ENCODE measurements at regions not wholly inside any gene's neighbourhood (a gene's known extent, or its start where the extent isn't known, plus 50 kb on each side); places are given as distances from the start of the nearest gene placed in this dataset.
A peak's percentile ranks its signal among the peaks of the same experiment; 100 is the strongest.
"Not testable (repeated sequence)": the region's sequence is repeated elsewhere in the genome, so short reads cannot be mapped to it uniquely, and the experiment has no call there.

DNA sequence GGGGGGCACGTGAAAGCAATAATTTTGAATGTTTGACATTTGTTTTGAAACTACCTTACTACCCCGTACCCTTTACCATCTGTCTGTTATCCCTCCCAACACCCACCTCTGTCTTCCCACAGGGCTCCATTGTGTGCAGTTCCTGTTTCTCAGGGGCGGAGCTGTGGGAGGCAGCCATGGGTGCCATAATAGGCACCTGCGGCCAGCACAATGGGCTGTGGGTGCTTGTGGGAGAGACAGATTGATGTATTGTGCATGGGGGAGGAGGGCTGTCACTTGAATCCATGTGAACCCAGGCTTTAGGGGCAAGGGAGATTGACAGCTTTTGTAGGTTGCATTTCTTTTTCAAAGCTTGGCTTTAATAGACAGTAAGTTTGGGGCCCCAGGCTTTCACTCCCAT lies 122.6 kb upstream of the CXorf66 start:
- no peak overlapping the region for H3K27ac Mint-ChIP-seq
- H3K36me3 Mint-ChIP-seq, result no peaks in the 10 kb centered on the region
- peak; percentile 67 for TF ChIP-seq ZNF423 (CRISPR knock-in tag; IDR thresholded peaks at IDR 0.05)
- TF ChIP-seq, protein P1, sequence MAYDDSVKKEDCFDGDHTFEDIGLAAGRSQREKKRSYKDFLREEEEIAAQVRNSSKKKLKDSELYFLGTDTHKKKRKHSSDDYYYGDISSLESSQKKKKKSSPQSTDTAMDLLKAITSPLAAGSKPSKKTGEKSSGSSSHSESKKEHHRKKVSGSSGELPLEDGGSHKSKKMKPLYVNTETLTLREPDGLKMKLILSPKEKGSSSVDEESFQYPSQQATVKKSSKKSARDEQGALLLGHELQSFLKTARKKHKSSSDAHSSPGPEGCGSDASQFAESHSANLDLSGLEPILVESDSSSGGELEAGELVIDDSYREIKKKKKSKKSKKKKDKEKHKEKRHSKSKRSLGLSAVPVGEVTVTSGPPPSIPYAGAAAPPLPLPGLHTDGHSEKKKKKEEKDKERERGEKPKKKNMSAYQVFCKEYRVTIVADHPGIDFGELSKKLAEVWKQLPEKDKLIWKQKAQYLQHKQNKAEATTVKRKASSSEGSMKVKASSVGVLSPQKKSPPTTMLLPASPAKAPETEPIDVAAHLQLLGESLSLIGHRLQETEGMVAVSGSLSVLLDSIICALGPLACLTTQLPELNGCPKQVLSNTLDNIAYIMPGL (CRISPR knock-in tag; IDR thresholded peaks at IDR 0.05), result no peak
- no peaks in the 10 kb centered on the region for H3K9me3 Mint-ChIP-seq
- peaks cover 16% of the 10 kb centered on the region for H3K4me1 Mint-ChIP-seq
- CTCF ChIA-PET, result interaction anchor here (0.5 kb wide), 1 partner anchor 37 kb away, joined by 3 read pairs; no protein-coding TSS in a partner anchor
- POLR2A ChIA-PET, result interaction anchor here (0.6 kb wide), 1 partner anchor 470 kb away, joined by 3 read pairs; no protein-coding TSS in a partner anchor
- H3K27me3 Mint-ChIP-seq (ENCODE audit: low read depth), result peaks cover 17% of the 10 kb centered on the region
- no peak for ATAC-seq
- DNase-seq (ENCODE audit: low spot score), result no peak
- H3K4me3 Mint-ChIP-seq, result no peak overlapping the region

DNA sequence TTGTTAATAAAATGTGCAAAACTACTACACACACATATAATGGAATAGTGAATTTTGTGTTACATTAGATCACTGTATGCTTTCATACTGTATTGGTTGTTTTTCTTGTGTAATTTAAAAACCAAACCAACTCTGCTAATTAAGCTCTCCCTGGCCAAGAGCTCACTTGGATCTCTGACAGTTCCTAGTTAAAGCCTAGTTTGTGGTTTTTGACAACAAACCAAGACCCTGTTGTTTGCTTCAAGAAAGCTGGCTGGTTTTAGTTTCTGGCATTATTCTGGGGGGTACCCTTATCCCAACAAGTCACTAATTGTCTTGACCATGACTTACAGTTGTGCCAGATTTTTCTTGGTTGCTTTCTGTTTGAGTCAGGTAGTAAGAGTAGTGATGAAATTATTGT lies 121.4 kb upstream of the CXorf66 start:
- Mint-ChIP-seq H3K4me1 (peaks cover 16% of the 10 kb centered on the region), H3K27me3 (ENCODE audit: low read depth) (peaks cover 7% of the 10 kb centered on the region), H3K9me3 (no peaks in the 10 kb centered on the region), H3K36me3 (no peaks in the 10 kb centered on the region), H3K4me3 (no peak overlapping the region), H3K27ac (no peak overlapping the region)
- DNase-seq (ENCODE audit: low spot score) (no peak), ATAC-seq (no peak)
- POLR2A ChIA-PET, result no interaction called here
- TF ChIP-seq, protein P2, sequence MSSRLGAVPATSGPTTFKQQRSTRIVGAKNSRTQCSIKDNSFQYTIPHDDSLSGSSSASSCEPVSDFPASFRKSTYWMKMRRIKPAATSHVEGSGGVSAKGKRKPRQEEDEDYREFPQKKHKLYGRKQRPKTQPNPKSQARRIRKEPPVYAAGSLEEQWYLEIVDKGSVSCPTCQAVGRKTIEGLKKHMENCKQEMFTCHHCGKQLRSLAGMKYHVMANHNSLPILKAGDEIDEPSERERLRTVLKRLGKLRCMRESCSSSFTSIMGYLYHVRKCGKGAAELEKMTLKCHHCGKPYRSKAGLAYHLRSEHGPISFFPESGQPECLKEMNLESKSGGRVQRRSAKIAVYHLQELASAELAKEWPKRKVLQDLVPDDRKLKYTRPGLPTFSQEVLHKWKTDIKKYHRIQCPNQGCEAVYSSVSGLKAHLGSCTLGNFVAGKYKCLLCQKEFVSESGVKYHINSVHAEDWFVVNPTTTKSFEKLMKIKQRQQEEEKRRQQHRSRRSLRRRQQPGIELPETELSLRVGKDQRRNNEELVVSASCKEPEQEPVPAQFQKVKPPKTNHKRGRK (CRISPR knock-in tag; IDR thresholded peaks at IDR 0.05; ENCODE audit: borderline replicate concordance), result no peak
- no peak for TF ChIP-seq MAX (CRISPR knock-in tag; IDR thresholded peaks at IDR 0.05)
- CTCF ChIA-PET, result no interaction called here

GRCh38 chrX:140074851-140075250 lies 109.5 kb upstream of the CXorf66 start:
- H3K4me1 Mint-ChIP-seq; DNase-seq (ENCODE audit: low spot score); H3K36me3 Mint-ChIP-seq; POLR2A ChIA-PET; CTCF ChIA-PET; H3K27me3 Mint-ChIP-seq (ENCODE audit: low read depth); H3K27ac Mint-ChIP-seq; H3K9me3 Mint-ChIP-seq; ATAC-seq; H3K4me3 Mint-ChIP-seq: not testable (repeated sequence)

GRCh38 chrX:140071037-140071436 lies 105.7 kb upstream of the CXorf66 start:
- H3K36me3 Mint-ChIP-seq, result no peaks in the 10 kb centered on the region
- CTCF ChIA-PET, result no interaction called here
- H3K27ac Mint-ChIP-seq, result no peak overlapping the region
- no peaks in the 10 kb centered on the region for H3K4me1 Mint-ChIP-seq
- no peaks in the 10 kb centered on the region for H3K27me3 Mint-ChIP-seq (ENCODE audit: low read depth)
- TF ChIP-seq TEAD4 (CRISPR knock-in tag; IDR thresholded peaks at IDR 0.05) (no peak), STAT6 (CRISPR knock-in tag; conservative IDR thresholded peaks at IDR 0.05; ENCODE audit: low read depth) (no peak)
- DNase-seq (ENCODE audit: low spot score) (no peak), ATAC-seq (no peak)
- H3K4me3 Mint-ChIP-seq, result no peak overlapping the region
- H3K9me3 Mint-ChIP-seq, result no peaks in the 10 kb centered on the region
- POLR2A ChIA-PET, result no interaction called here

DNA sequence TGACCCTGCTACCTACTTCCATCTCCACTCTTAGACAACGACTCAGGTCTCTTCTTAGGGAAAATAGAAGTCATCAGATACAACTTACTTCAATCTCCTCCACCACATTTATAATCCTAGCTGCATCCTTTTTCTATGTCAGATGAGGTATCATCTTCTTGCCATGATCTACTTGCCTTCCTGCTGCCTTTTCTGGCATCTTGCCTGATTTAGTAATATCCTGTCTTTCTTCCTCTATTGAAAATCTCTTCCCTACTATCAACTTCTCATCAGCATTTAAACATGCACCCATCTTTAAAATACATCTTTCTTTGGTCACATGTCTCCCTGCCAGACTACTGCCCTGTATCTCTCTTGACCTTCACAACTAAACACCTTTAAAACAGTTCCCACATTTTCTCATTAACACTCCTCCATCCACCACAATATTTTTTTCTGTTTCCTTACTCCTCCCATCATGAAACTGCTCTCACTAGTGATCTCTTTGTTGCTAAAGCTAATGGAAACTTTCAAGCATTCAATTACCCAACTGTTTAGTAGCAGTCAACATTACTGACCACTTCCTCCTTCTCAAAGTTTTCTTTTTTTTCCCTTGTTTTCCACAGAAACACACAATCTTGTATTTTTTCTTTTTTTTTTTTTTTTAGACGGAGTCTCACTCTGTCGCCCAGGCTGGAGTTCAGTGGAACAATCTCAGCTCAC lies 100.8 kb upstream of the CXorf66 start:
- H3K4me1 Mint-ChIP-seq, result no peaks in the 10 kb centered on the region
- ATAC-seq, result no peak
- no peak overlapping the region for H3K27ac Mint-ChIP-seq
- no peaks in the 10 kb centered on the region for H3K9me3 Mint-ChIP-seq
- no peak overlapping the region for H3K4me3 Mint-ChIP-seq
- H3K36me3 Mint-ChIP-seq, result no peaks in the 10 kb centered on the region
- no peak for TF ChIP-seq GABPB1 (CRISPR knock-in tag; IDR thresholded peaks at IDR 0.05)
- no peak for TF ChIP-seq SMAD4 (CRISPR knock-in tag; IDR thresholded peaks at IDR 0.05)
- TF ChIP-seq, protein P3, sequence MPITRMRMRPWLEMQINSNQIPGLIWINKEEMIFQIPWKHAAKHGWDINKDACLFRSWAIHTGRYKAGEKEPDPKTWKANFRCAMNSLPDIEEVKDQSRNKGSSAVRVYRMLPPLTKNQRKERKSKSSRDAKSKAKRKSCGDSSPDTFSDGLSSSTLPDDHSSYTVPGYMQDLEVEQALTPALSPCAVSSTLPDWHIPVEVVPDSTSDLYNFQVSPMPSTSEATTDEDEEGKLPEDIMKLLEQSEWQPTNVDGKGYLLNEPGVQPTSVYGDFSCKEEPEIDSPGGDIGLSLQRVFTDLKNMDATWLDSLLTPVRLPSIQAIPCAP (CRISPR knock-in tag; IDR thresholded peaks at IDR 0.05), result no peak
- TF ChIP-seq ZNF396 (CRISPR knock-in tag; IDR thresholded peaks at IDR 0.05; ENCODE audit: borderline replicate concordance), result no peak
- no peak for TF ChIP-seq ZNF671 (CRISPR knock-in tag; IDR thresholded peaks at IDR 0.05)
- TF ChIP-seq ZMAT4 (CRISPR knock-in tag; IDR thresholded peaks at IDR 0.05), result no peak
- TF ChIP-seq CREB1 (CRISPR knock-in tag; IDR thresholded peaks at IDR 0.05), result no peak
- no peak for DNase-seq (ENCODE audit: low spot score)
- H3K27me3 Mint-ChIP-seq (ENCODE audit: low read depth), result no peaks in the 10 kb centered on the region
- CTCF ChIA-PET, result interaction anchor here (0.8 kb wide), 1 partner anchor 9 kb away, joined by 3 read pairs; no protein-coding TSS in a partner anchor
- POLR2A ChIA-PET, result no interaction called here

Measured in WTC11 (cell line).